ENCODE measurements at regions not wholly inside any gene's neighbourhood (a gene's known extent, or its start where the extent isn't known, plus 50 kb on each side); places are given as distances from the start of the nearest gene placed in this dataset.
"Not testable (repeated sequence)": the region's sequence is repeated elsewhere in the genome, so short reads cannot be mapped to it uniquely, and the experiment has no call there.

GRCh38 chr4:77450006-77450405 lies 155.6 kb upstream of the CXCL13 start:
- H3K4me3 ChIP-seq (ENCODE audit: insufficient read depth, low read length, poor library complexity, severe bottlenecking), result no peak overlapping the region
- H4K20me1 ChIP-seq (ENCODE audit: low read depth, low read length), result no peaks in the 10 kb centered on the region
- H3K79me2 ChIP-seq (ENCODE audit: insufficient read depth, low read length), result no peaks in the 10 kb centered on the region
- no peaks in the 10 kb centered on the region for H3K36me3 ChIP-seq (ENCODE audit: low read length)
- no peak overlapping the region for H2AFZ ChIP-seq (ENCODE audit: low read depth, low read length, severe bottlenecking)
- no peak overlapping the region for H3K9ac ChIP-seq (ENCODE audit: low read length)
- no peak for TF ChIP-seq EZH2phosphoT487 (conservative IDR thresholded peaks at IDR 0.05; ENCODE audit: low read length)
- TF ChIP-seq CTCF (IDR thresholded peaks at IDR 0.05; ENCODE audit: insufficient read depth, low read length, poor library complexity, severe bottlenecking), result no peak
- H3K9me2 ChIP-seq (replicated peaks; ENCODE audit: insufficient read depth, low read length), result no peaks in the 10 kb centered on the region
- H3K9me3 ChIP-seq (ENCODE audit: insufficient read depth, low read length), result no peaks in the 10 kb centered on the region
- no peak overlapping the region for H3K27ac ChIP-seq (ENCODE audit: low read depth, low read length)
- H3F3A ChIP-seq (ENCODE audit: insufficient read depth), result no peaks in the 10 kb centered on the region
- H3K27me3 ChIP-seq (ENCODE audit: low read length), result no peaks in the 10 kb centered on the region
- H3K4me2 ChIP-seq (ENCODE audit: low read depth, low read length, poor library complexity, severe bottlenecking), result no peak overlapping the region

- H2AFZ ChIP-seq (ENCODE audit: low read depth, low read length, severe bottlenecking), result no peak overlapping the region
- no peak for TF ChIP-seq CTCF (IDR thresholded peaks at IDR 0.05; ENCODE audit: insufficient read depth, low read length, poor library complexity, severe bottlenecking)
- TF ChIP-seq EZH2phosphoT487 (conservative IDR thresholded peaks at IDR 0.05; ENCODE audit: low read length), result no peak
- no peaks in the 10 kb centered on the region for H3K27me3 ChIP-seq (ENCODE audit: low read length)
- no peak overlapping the region for H3K9ac ChIP-seq (ENCODE audit: low read length)
- no peaks in the 10 kb centered on the region for H3K36me3 ChIP-seq (ENCODE audit: low read length)
- H3K9me3 ChIP-seq (ENCODE audit: insufficient read depth, low read length), result no peaks in the 10 kb centered on the region
- no peaks in the 10 kb centered on the region for H3F3A ChIP-seq (ENCODE audit: insufficient read depth)
- no peak overlapping the region for H3K27ac ChIP-seq (ENCODE audit: low read depth, low read length)
- no peaks in the 10 kb centered on the region for H4K20me1 ChIP-seq (ENCODE audit: low read depth, low read length)
- H3K4me3 ChIP-seq (ENCODE audit: insufficient read depth, low read length, poor library complexity, severe bottlenecking), result no peak overlapping the region
- H3K4me2 ChIP-seq (ENCODE audit: low read depth, low read length, poor library complexity, severe bottlenecking), result no peak overlapping the region
- no peaks in the 10 kb centered on the region for H3K79me2 ChIP-seq (ENCODE audit: insufficient read depth, low read length)
- no peaks in the 10 kb centered on the region for H3K9me2 ChIP-seq (replicated peaks; ENCODE audit: insufficient read depth, low read length)
Observed at GRCh38 chr4:77451530-77451929, 154.1 kb upstream of the CXCL13 start.

- H3K79me2 ChIP-seq (ENCODE audit: insufficient read depth, low read length); H3K9ac ChIP-seq (ENCODE audit: low read length); H3K27ac ChIP-seq (ENCODE audit: low read depth, low read length): not testable (repeated sequence)
Observed at GRCh38 chr4:77452117-77452516, 153.5 kb upstream of the CXCL13 start.

GRCh38 chr4:77453911-77454310 lies 151.7 kb upstream of the CXCL13 start:
- H3K9me3 ChIP-seq (ENCODE audit: insufficient read depth, low read length), result no peaks in the 10 kb centered on the region
- no peaks in the 10 kb centered on the region for H3K9me2 ChIP-seq (replicated peaks; ENCODE audit: insufficient read depth, low read length)
- H3K36me3 ChIP-seq (ENCODE audit: low read length), result no peaks in the 10 kb centered on the region
- H2AFZ ChIP-seq (ENCODE audit: low read depth, low read length, severe bottlenecking), result no peak overlapping the region
- H3K79me2 ChIP-seq (ENCODE audit: insufficient read depth, low read length), result no peaks in the 10 kb centered on the region
- H3K9ac ChIP-seq (ENCODE audit: low read length), result no peak overlapping the region
- TF ChIP-seq EZH2phosphoT487 (conservative IDR thresholded peaks at IDR 0.05; ENCODE audit: low read length) (no peak), CTCF (IDR thresholded peaks at IDR 0.05; ENCODE audit: insufficient read depth, low read length, poor library complexity, severe bottlenecking) (no peak)
- H3K27me3 ChIP-seq (ENCODE audit: low read length), result no peaks in the 10 kb centered on the region
- H3K4me3 ChIP-seq (ENCODE audit: insufficient read depth, low read length, poor library complexity, severe bottlenecking), result no peak overlapping the region
- no peaks in the 10 kb centered on the region for H3F3A ChIP-seq (ENCODE audit: insufficient read depth)
- no peak overlapping the region for H3K27ac ChIP-seq (ENCODE audit: low read depth, low read length)
- no peak overlapping the region for H3K4me2 ChIP-seq (ENCODE audit: low read depth, low read length, poor library complexity, severe bottlenecking)
- H4K20me1 ChIP-seq (ENCODE audit: low read depth, low read length), result no peaks in the 10 kb centered on the region

More at GRCh38 chr4:77452117-77452516, 153.5 kb upstream of the CXCL13 start:
- H2AFZ ChIP-seq (ENCODE audit: low read depth, low read length, severe bottlenecking); H3K4me3 ChIP-seq (ENCODE audit: insufficient read depth, low read length, poor library complexity, severe bottlenecking); H3F3A ChIP-seq (ENCODE audit: insufficient read depth); H3K36me3 ChIP-seq (ENCODE audit: low read length); H3K27me3 ChIP-seq (ENCODE audit: low read length); H3K9me2 ChIP-seq (replicated peaks; ENCODE audit: insufficient read depth, low read length); H3K4me2 ChIP-seq (ENCODE audit: low read depth, low read length, poor library complexity, severe bottlenecking); H4K20me1 ChIP-seq (ENCODE audit: low read depth, low read length); H3K9me3 ChIP-seq (ENCODE audit: insufficient read depth, low read length): not testable (repeated sequence)
